ENCODE measurements at regions not wholly inside any gene's neighbourhood (a gene's known extent, or its start where the extent isn't known, plus 50 kb on each side); places are given as distances from the start of the nearest gene placed in this dataset.

GRCh38 chr2:59303272-59303671, 1062.1 kb upstream of the FANCL start:
- peaks cover 8% of the 10 kb centered on the region for H3K27me3 Mint-ChIP-seq
- no peak overlapping the region for H3K27ac Mint-ChIP-seq
- H3K36me3 Mint-ChIP-seq: no peaks in the 10 kb centered on the region
- no peaks in the 10 kb centered on the region for H3K4me1 Mint-ChIP-seq
- no peak overlapping the region for H3K4me3 Mint-ChIP-seq
- no peaks in the 10 kb centered on the region for H3K9me3 Mint-ChIP-seq

- no peaks in the 10 kb centered on the region for H3K36me3 Mint-ChIP-seq
- H3K27ac Mint-ChIP-seq: no peak overlapping the region
- no peak overlapping the region for H3K4me3 Mint-ChIP-seq
- H3K27me3 Mint-ChIP-seq: peaks cover 9% of the 10 kb centered on the region
- no peaks in the 10 kb centered on the region for H3K9me3 Mint-ChIP-seq
- no peaks in the 10 kb centered on the region for H3K4me1 Mint-ChIP-seq
Observed at GRCh38 chr2:59302683-59303082, 1061.6 kb upstream of the FANCL start.

- H3K36me3 Mint-ChIP-seq: no peaks in the 10 kb centered on the region
- H3K27me3 Mint-ChIP-seq: peaks cover 8% of the 10 kb centered on the region
- no peaks in the 10 kb centered on the region for H3K9me3 Mint-ChIP-seq
- no peaks in the 10 kb centered on the region for H3K4me1 Mint-ChIP-seq
- no peak overlapping the region for H3K27ac Mint-ChIP-seq
- H3K4me3 Mint-ChIP-seq: no peak overlapping the region
Observed at GRCh38 chr2:59301466-59302402, 1060.6 kb upstream of the FANCL start.

DNA sequence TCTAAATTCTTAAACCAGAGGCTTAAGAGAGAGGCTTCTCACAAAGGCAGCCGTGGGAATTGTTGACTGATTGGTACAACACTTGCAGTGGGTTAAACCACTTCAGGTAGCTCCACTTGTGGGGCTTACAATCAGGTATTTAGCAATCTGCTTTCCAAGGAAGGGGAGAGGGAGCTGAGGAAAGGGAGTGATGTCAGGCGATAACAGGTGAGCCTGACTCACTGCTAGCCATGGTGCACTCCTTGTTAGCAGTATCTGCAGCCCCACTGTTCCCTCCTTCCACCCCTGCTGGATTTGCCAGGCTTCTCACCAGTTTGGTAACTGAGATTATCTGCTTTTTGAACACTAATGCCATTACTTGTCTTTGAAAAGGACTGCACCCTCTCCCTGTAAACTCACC, 1056.7 kb upstream of the FANCL start:
- no peaks in the 10 kb centered on the region for H3K9me3 Mint-ChIP-seq
- H3K4me3 Mint-ChIP-seq: no peak overlapping the region
- H3K36me3 Mint-ChIP-seq: no peaks in the 10 kb centered on the region
- H3K27ac Mint-ChIP-seq: no peak overlapping the region
- H3K27me3 Mint-ChIP-seq: peaks cover 3% of the 10 kb centered on the region
- H3K4me1 Mint-ChIP-seq: no peaks in the 10 kb centered on the region

DNA sequence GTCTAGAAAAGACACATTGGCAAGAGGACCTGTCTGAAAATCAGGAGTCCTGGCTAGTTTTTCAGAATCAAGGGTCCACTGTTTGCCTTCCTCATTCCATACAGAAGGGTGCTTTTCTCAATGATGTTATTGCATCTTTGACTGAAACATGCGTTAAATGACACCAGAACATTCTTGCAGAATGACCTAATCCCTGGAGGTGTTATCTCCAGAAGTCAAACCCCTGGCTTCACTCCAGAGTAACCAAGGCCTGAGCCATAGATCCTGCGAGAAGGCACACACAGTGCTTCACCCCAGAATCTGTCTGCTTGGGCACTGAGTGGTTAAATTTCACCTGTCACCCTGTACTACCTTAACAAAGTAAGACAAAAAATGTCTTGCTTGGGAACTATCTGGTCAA, 1055.2 kb upstream of the FANCL start:
- H3K4me1 Mint-ChIP-seq: no peaks in the 10 kb centered on the region
- no peaks in the 10 kb centered on the region for H3K9me3 Mint-ChIP-seq
- no peaks in the 10 kb centered on the region for H3K36me3 Mint-ChIP-seq
- no peak overlapping the region for H3K27ac Mint-ChIP-seq
- no peak overlapping the region for H3K4me3 Mint-ChIP-seq
- peaks cover 3% of the 10 kb centered on the region for H3K27me3 Mint-ChIP-seq

GRCh38 chr2:59295524-59296162, 1054.5 kb upstream of the FANCL start:
- Mint-ChIP-seq H3K4me1 (no peaks in the 10 kb centered on the region), H3K9me3 (no peaks in the 10 kb centered on the region), H3K4me3 (no peak overlapping the region), H3K27me3 (peaks cover 2% of the 10 kb centered on the region), H3K36me3 (no peaks in the 10 kb centered on the region), H3K27ac (no peak overlapping the region)

GRCh38 chr2:59288771-59289170, 1047.6 kb upstream of the FANCL start:
- Mint-ChIP-seq H3K27ac (no peak overlapping the region), H3K9me3 (no peaks in the 10 kb centered on the region), H3K27me3 (no peaks in the 10 kb centered on the region), H3K36me3 (no peaks in the 10 kb centered on the region), H3K4me3 (no peak overlapping the region), H3K4me1 (no peaks in the 10 kb centered on the region)

GRCh38 chr2:59282374-59283057, 1041.4 kb upstream of the FANCL start:
- Mint-ChIP-seq H3K27me3 (no peaks in the 10 kb centered on the region), H3K27ac (no peak overlapping the region), H3K36me3 (no peaks in the 10 kb centered on the region), H3K9me3 (no peaks in the 10 kb centered on the region), H3K4me3 (no peak overlapping the region), H3K4me1 (no peaks in the 10 kb centered on the region)

DNA sequence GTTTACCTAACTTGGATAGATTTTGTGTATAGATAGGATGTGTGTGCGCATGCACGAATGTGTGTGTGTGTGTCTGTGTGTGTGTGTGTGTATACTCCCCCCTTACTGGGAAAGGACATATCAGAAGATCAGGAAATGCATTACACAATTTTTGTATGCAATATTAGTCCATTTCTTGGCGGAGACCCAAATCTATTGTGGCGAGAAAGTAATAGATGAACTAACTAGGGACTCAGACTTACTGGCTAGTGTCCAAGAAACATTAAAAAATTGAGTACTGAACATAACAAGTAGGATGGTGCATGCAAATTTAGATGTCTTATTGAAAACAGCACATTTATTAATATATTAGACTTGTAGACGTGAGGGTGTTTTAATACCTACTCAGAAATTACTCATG, 1036.5 kb upstream of the FANCL start:
- H3K9me3 Mint-ChIP-seq: no peaks in the 10 kb centered on the region
- H3K27ac Mint-ChIP-seq: no peak overlapping the region
- no peaks in the 10 kb centered on the region for H3K27me3 Mint-ChIP-seq
- H3K36me3 Mint-ChIP-seq: no peaks in the 10 kb centered on the region
- no peaks in the 10 kb centered on the region for H3K4me1 Mint-ChIP-seq
- no peak overlapping the region for H3K4me3 Mint-ChIP-seq

GRCh38 chr2:59276917-59277316, 1035.8 kb upstream of the FANCL start:
- Mint-ChIP-seq H3K4me1 (no peaks in the 10 kb centered on the region), H3K9me3 (no peaks in the 10 kb centered on the region), H3K27ac (no peak overlapping the region), H3K36me3 (no peaks in the 10 kb centered on the region), H3K27me3 (no peaks in the 10 kb centered on the region), H3K4me3 (no peak overlapping the region)

DNA sequence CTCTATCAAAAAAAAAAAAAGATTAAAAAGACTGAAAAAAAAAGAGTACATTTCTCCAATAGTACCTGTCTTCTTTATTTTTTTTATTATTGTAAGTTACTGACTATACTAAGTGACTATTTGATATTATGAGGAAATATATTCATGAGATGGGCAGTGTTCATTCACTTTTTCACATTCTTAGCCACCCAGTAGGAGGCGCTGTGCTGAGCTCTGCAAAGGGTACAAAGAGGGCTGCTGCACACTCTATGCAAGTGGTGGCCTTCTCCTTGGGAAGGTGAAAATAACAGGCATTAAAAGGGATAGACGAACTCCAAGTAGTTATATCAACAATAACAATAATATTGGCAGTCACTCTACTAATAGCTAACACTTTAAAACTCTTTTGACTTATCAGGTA, 1034.9 kb upstream of the FANCL start:
- no peak overlapping the region for H3K27ac Mint-ChIP-seq
- H3K9me3 Mint-ChIP-seq: no peaks in the 10 kb centered on the region
- H3K4me3 Mint-ChIP-seq: no peak overlapping the region
- H3K27me3 Mint-ChIP-seq: no peaks in the 10 kb centered on the region
- no peaks in the 10 kb centered on the region for H3K36me3 Mint-ChIP-seq
- no peaks in the 10 kb centered on the region for H3K4me1 Mint-ChIP-seq

DNA sequence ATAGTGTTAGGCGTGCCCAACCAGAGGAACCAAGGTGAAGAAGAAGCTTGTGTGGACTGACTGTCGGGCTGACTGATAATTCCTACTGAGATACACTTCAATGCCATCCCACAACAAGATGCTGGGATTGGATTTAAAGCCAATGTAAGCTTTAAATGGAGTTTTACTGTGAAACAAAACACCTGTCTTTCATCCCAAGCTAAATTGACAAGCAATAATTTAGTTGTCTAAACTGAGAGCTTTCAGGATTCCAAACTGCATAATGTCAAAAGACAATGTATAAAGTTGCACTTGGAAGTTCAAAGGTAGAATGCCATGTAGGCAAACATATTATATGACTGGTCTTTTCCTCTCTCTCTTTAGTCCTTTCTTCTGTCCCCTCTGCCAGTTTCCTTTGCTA, 1025.3 kb upstream of the FANCL start:
- H3K36me3 Mint-ChIP-seq: no peaks in the 10 kb centered on the region
- no peak overlapping the region for H3K4me3 Mint-ChIP-seq
- no peak overlapping the region for H3K27ac Mint-ChIP-seq

GRCh38 chr2:59259913-59260312, 1018.8 kb upstream of the FANCL start:
- no peaks in the 10 kb centered on the region for H3K27me3 Mint-ChIP-seq
- no peak overlapping the region for H3K27ac Mint-ChIP-seq
- H3K9me3 Mint-ChIP-seq: no peaks in the 10 kb centered on the region
- H3K4me1 Mint-ChIP-seq: no peaks in the 10 kb centered on the region
- no peak overlapping the region for H3K4me3 Mint-ChIP-seq
- H3K36me3 Mint-ChIP-seq: no peaks in the 10 kb centered on the region

More for the DNA sequence above, 1025.3 kb upstream of the FANCL start:
- Mint-ChIP-seq H3K9me3 (no peaks in the 10 kb centered on the region), H3K27me3 (no peaks in the 10 kb centered on the region), H3K4me1 (no peaks in the 10 kb centered on the region)

GRCh38 chr2:59256290-59256689, 1015.2 kb upstream of the FANCL start:
- H3K36me3 Mint-ChIP-seq: no peaks in the 10 kb centered on the region
- no peaks in the 10 kb centered on the region for H3K27me3 Mint-ChIP-seq
- H3K4me1 Mint-ChIP-seq: no peaks in the 10 kb centered on the region
- H3K4me3 Mint-ChIP-seq: no peak overlapping the region
- no peak overlapping the region for H3K27ac Mint-ChIP-seq
- H3K9me3 Mint-ChIP-seq: no peaks in the 10 kb centered on the region

DNA sequence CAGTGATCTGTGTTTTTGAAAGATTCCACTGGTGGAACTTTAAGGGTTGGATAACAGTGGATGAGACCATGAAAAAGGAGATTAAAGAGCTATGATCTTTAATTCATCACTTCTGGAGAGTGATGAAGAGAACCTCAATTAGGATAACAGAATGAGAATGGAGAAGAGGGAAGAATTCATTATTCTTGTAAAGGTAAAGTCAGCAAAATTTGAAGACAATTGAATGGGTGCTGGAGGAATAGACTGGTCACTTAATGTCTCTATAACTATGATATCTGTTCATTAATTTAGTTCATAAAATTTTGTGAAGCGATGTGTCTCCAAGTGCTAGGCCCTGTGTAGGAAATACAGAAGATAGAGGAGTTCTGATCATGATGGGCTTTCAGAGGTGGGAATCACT, 1013.2 kb upstream of the FANCL start:
- no peak overlapping the region for H3K4me3 Mint-ChIP-seq
- H3K27ac Mint-ChIP-seq: no peak overlapping the region
- H3K27me3 Mint-ChIP-seq: no peaks in the 10 kb centered on the region
- no peaks in the 10 kb centered on the region for H3K9me3 Mint-ChIP-seq
- no peaks in the 10 kb centered on the region for H3K4me1 Mint-ChIP-seq
- no peaks in the 10 kb centered on the region for H3K36me3 Mint-ChIP-seq

DNA sequence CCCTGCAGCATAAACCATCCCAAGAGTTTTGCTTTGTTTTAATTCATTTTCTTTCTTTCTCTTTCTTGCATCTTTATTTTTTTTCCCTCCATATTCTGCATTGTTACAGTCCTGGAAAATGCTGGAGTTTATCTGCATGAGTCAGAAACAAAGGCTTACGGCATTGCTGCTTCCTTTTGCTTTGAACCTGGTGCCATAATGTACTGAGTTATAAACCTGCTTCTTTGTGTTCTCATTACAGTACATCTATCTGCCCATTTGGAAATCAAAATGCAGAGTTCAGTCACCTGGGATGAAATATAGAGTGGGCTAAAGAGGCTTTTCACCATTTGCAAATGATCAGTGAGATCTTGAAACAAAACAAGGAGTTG, 1009.2 kb upstream of the FANCL start:
- H3K4me1 Mint-ChIP-seq: no peaks in the 10 kb centered on the region
- no peaks in the 10 kb centered on the region for H3K9me3 Mint-ChIP-seq
- no peak overlapping the region for H3K27ac Mint-ChIP-seq
- no peaks in the 10 kb centered on the region for H3K36me3 Mint-ChIP-seq
- no peaks in the 10 kb centered on the region for H3K27me3 Mint-ChIP-seq
- H3K4me3 Mint-ChIP-seq: no peak overlapping the region
